Fibroblast of lung (primary cell): ENCODE measurements at regions not wholly inside any gene's neighbourhood (a gene's known extent, or its start where the extent isn't known, plus 50 kb on each side); places are given as distances from the start of the nearest gene placed in this dataset.

ENCODE experiments used
- DNase-seq, 2 donors: peaks; one replicate each; pipeline versions ENCODE4 v3.0.0 to v3.0.0-alpha.2; 2010; ENCODE audit warnings: low read depth in 2 of 2
- H2AFZ ChIP-seq: 2 replicates; pipeline ENCODE4 v1.5.1; 2012; ENCODE audit warnings: low read length, control low read depth, inconsistent platforms
- H3K27ac ChIP-seq: 2 replicates; pipeline ENCODE4 v1.5.1; 2011; ENCODE audit warnings: low read length, control low read depth; ENCODE audit not compliant: insufficient read depth
- H3K27me3 ChIP-seq: 2 replicates; pipeline ENCODE4 v1.5.1; 2011; ENCODE audit warnings: mild to moderate bottlenecking, low read length; ENCODE audit not compliant: control insufficient read depth, insufficient read depth
- H3K36me3 ChIP-seq: 2 replicates; pipeline ENCODE4 v1.5.1; 2011; ENCODE audit warnings: low read length; ENCODE audit not compliant: control insufficient read depth, insufficient read depth
- H3K4me1 ChIP-seq: 2 replicates; pipeline ENCODE4 v1.5.1; 2011; ENCODE audit warnings: low read length; ENCODE audit not compliant: control insufficient read depth, insufficient read depth; ENCODE audit errors: extremely low read depth
- H3K4me2 ChIP-seq: 2 replicates; pipeline ENCODE4 v1.5.1; 2011; ENCODE audit warnings: low read length, control low read depth; ENCODE audit not compliant: insufficient read depth; ENCODE audit errors: extremely low read depth
- H3K4me3 ChIP-seq, 4 experiments: fragments of 200-600 bp in 1 of 4; sonication (generic) in 1 of 4; replicated peaks in 1 of 4; 2 replicates each; pipeline ENCODE4 v1.5.1; 2011 to 2016; ENCODE audit warnings: low read length in 4 of 4, low read depth in 3 of 4, mild to moderate bottlenecking in 3 of 4, control low read depth in 2 of 4, inconsistent platforms in 1 of 4, mixed read lengths in 1 of 4; ENCODE audit not compliant: insufficient read depth in 1 of 4; ENCODE audit errors: control extremely low read depth in 1 of 4
- H3K79me2 ChIP-seq: 2 replicates; pipeline ENCODE4 v1.5.1; 2012; ENCODE audit warnings: mild to moderate bottlenecking, low read length, inconsistent platforms; ENCODE audit not compliant: control insufficient read depth, insufficient read depth
- H3K9ac ChIP-seq: 2 replicates; pipeline ENCODE4 v1.5.1; 2011; ENCODE audit warnings: mild to moderate bottlenecking, low read length, control low read depth; ENCODE audit not compliant: insufficient read depth
- H3K9me3 ChIP-seq: 2 replicates; pipeline ENCODE4 v1.5.1; 2012; ENCODE audit warnings: low read depth, low read length; ENCODE audit not compliant: control insufficient read depth, insufficient read depth
- H4K20me1 ChIP-seq: 2 replicates; pipeline ENCODE4 v1.5.1; 2011; ENCODE audit warnings: low read length; ENCODE audit not compliant: control insufficient read depth, insufficient read depth; ENCODE audit errors: extremely low read depth
- EZH2 ChIP-seq: IDR thresholded peaks from 2 replicates; pipeline ENCODE4 v1.5.1; 2012; ENCODE audit warnings: low read length, control low read depth, mild to moderate bottlenecking; ENCODE audit errors: missing control alignments
- TF ChIP-seq, protein P1 (sequence below), 2 donors: IDR thresholded peaks in 1 of 2; conservative IDR thresholded peaks in 1 of 2; 1 replicate in 1 of 2; 2 replicates in 1 of 2; pipeline ENCODE4 v1.5.1; 2011 to 2012; ENCODE audit warnings: low read length in 2 of 2, control low read depth in 1 of 2, inconsistent platforms in 1 of 2, low read depth in 1 of 2, mild to moderate bottlenecking in 1 of 2

DNA sequence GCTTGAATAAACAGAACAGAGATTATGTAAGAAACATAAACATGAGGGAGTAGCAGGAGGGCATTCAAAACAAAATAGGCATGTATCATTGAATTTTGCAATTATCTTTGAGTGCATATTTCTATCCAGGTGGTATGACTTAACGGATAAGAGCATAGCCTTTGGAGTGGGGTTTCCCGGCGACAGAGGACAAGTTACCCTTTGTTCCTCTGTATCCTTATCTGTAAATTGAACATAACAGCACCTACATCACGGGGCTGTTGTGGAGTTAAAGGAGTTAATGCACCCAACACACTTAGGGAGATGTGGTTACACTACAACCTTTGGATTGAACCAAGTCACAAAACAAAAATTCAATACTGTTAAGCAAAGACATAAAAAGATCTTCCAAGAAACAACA is 314.6 kb upstream of the KIF2A start:
- no peak for TF ChIP-seq EZH2
- TF ChIP-seq, protein P1, sequence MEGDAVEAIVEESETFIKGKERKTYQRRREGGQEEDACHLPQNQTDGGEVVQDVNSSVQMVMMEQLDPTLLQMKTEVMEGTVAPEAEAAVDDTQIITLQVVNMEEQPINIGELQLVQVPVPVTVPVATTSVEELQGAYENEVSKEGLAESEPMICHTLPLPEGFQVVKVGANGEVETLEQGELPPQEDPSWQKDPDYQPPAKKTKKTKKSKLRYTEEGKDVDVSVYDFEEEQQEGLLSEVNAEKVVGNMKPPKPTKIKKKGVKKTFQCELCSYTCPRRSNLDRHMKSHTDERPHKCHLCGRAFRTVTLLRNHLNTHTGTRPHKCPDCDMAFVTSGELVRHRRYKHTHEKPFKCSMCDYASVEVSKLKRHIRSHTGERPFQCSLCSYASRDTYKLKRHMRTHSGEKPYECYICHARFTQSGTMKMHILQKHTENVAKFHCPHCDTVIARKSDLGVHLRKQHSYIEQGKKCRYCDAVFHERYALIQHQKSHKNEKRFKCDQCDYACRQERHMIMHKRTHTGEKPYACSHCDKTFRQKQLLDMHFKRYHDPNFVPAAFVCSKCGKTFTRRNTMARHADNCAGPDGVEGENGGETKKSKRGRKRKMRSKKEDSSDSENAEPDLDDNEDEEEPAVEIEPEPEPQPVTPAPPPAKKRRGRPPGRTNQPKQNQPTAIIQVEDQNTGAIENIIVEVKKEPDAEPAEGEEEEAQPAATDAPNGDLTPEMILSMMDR (conservative IDR thresholded peaks at IDR 0.05 in 1 of 2, IDR thresholded peaks at IDR 0.05 in 1 of 2; ENCODE audit: low read depth in 1 of 2, low read length in 2 of 2), result no peak
- no peaks in the 10 kb centered on the region for H3K27me3 ChIP-seq

DNA sequence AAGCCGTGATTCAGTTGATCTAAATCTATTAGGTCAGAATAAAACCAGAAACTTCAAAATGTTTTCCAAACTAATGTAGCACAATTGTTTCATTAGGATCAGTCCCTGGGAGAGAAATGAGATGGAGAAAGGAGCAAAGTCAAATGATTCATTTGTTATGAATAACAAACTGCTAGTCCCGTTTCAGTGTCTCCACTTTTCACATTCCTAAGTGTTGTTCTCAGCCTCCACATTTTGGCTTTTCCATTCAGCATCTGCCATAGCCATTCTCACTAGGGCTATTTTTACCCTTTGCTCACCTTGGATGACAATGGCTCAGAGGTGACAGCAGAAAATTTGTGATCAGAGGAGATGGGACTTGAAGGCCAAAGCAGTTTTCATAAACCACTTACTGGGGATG is 314.1 kb upstream of the KIF2A start:
- DNase-seq, result peak in 1 of 2 donors; percentile 40
- no peak overlapping the region for H3K4me2 ChIP-seq
- no peaks in the 10 kb centered on the region for H3K79me2 ChIP-seq
- no peaks in the 10 kb centered on the region for H3K27me3 ChIP-seq
- no peak overlapping the region for H2AFZ ChIP-seq
- no peaks in the 10 kb centered on the region for H3K36me3 ChIP-seq
- no peaks in the 10 kb centered on the region for H4K20me1 ChIP-seq
- H3K9ac ChIP-seq, result no peak overlapping the region
- no peak overlapping the region for H3K27ac ChIP-seq
- no peaks in the 10 kb centered on the region for H3K4me1 ChIP-seq
- no peak overlapping the region for H3K4me3 ChIP-seq
- no peaks in the 10 kb centered on the region for H3K9me3 ChIP-seq
- TF ChIP-seq, protein P1 (conservative IDR thresholded peaks at IDR 0.05 in 1 of 2, IDR thresholded peaks at IDR 0.05 in 1 of 2; ENCODE audit: low read depth in 1 of 2, low read length in 2 of 2), result no peak
- TF ChIP-seq EZH2, result no peak

More for the DNA sequence above, 314.6 kb upstream of the KIF2A start:
- DNase-seq, result no peak
- Histone ChIP-seq H3K4me1 (no peaks in the 10 kb centered on the region), H3K9me3 (no peaks in the 10 kb centered on the region), H3K4me2 (no peak overlapping the region), H3K9ac (no peak overlapping the region), H3K36me3 (no peaks in the 10 kb centered on the region), H3K4me3 (no peak overlapping the region), H3K27ac (no peak overlapping the region), H4K20me1 (no peaks in the 10 kb centered on the region), H2AFZ (no peak overlapping the region), H3K79me2 (no peaks in the 10 kb centered on the region)

DNA sequence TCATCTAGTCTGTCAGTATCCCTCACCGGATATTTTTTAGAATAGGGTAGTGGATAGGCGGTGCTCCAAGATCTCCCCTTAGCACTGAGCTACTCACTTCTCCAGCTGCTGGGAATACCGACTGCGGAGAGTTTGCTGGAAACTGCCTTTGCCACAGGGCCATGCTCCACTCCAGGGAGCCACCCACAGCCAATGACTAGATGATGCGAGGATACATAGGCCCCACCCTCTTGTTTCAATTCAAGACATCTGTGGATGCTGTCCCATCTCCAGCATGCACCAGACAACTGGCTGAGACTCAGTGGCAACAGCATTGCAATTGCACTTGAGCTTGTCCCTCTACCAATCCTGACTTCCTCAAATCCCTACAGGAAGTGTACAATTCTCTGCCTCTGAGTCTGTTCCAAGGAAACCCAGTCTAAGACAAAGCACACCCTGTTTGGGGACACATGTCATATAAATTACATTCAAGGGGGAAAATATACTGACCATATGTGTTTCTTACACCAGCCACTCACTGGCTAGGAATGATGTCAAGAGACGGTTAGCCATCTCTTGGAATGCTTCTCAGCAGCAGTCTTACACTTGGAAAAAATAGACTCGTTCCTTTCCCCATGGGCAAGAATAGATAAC is 312.6 kb upstream of the KIF2A start:
- Histone ChIP-seq H3K27ac (no peak overlapping the region), H4K20me1 (no peaks in the 10 kb centered on the region), H3K4me3 (no peak overlapping the region), H3K9ac (no peak overlapping the region), H3K36me3 (no peaks in the 10 kb centered on the region), H2AFZ (no peak overlapping the region), H3K79me2 (no peaks in the 10 kb centered on the region), H3K9me3 (no peaks in the 10 kb centered on the region), H3K4me1 (no peaks in the 10 kb centered on the region), H3K4me2 (no peak overlapping the region), H3K27me3 (no peaks in the 10 kb centered on the region)
- TF ChIP-seq, protein P1 (conservative IDR thresholded peaks at IDR 0.05 in 1 of 2, IDR thresholded peaks at IDR 0.05 in 1 of 2; ENCODE audit: low read depth in 1 of 2, low read length in 2 of 2), result no peak
- no peak for TF ChIP-seq EZH2
- peak in 1 of 2 donors; percentile 14 for DNase-seq
